DOHH2 (cell line): ENCODE measurements at regions not wholly inside any gene's neighbourhood (a gene's known extent, or its start where the extent isn't known, plus 50 kb on each side); places are given as distances from the start of the nearest gene placed in this dataset.

Experiments
- CTCF ChIP-seq: fragments of 200-600 bp; sonication (generic); IDR thresholded peaks from one replicate; pipeline ENCODE4 v1.5.1; 2014; ENCODE audit warnings: antibody characterized with exemption, mild to moderate bottlenecking, low read depth, low read length; ENCODE audit not compliant: poor library complexity, severe bottlenecking
- EZH2phosphoT487 ChIP-seq: fragments of 200-600 bp; sonication (generic); IDR thresholded peaks from 2 replicates; pipeline ENCODE4 v1.6.1; 2017; ENCODE audit warnings: borderline replicate concordance, mild to moderate bottlenecking, antibody characterized with exemption, low read length, moderate library complexity, mixed read lengths

DNA sequence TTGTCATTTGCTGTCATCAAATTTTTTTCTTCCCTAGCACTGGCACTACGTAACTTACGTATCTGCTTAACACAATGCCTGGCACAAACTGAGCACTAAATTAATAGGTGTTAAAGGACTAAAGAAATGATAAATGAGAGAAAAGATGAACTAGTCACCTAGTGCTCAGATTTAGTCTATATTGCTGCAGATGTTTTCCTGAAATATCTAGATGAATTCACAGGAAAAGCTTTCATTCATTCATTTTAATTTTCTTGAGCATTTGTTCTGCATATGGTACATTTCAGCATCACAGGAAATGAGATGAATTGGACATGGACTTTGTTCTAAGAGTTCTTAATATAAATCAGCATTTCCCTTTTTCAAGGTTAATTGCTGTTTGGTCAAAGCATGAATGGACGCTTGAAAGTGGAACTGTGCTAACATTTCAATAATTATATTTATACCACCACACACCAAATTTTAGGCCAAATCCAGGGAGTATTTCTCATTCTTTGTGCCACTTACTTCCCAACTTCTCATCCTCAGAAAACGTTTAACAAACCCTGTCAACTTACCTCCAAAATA is 163.2 kb upstream of the MDFIC start:
- no peak for TF ChIP-seq CTCF
- TF ChIP-seq EZH2phosphoT487: no peak
